Gastroesophageal sphincter (tissue), 4 donors: ENCODE measurements at regions not wholly inside any gene's neighbourhood (a gene's known extent, or its start where the extent isn't known, plus 50 kb on each side); places are given as distances from the start of the nearest gene placed in this dataset.
"Not testable (repeated sequence)": the region's sequence is repeated elsewhere in the genome, so short reads cannot be mapped to it uniquely, and the experiment has no call there.

ENCODE experiments used
- ATAC-seq: fragments of 150-250 bp; one replicate; pipeline ENCODE4 v1.9.1; 2016; ENCODE audit warnings: mild to moderate bottlenecking, moderate library complexity
- H3K27ac ChIP-seq, 4 donors: fragments of 200-600 bp; sonication (generic) in 3 of 4; 1 replicate in 3 of 4; 2 replicates in 1 of 4; pipeline ENCODE4 v1.5.1; 2016 to 2019
- H3K27me3 ChIP-seq: fragments of 200-600 bp; sonication (generic); one replicate; pipeline ENCODE4 v1.5.1; 2019
- H3K36me3 ChIP-seq, 2 donors: fragments of 200-600 bp; sonication (generic); one replicate each; pipeline ENCODE4 v1.5.1; 2019; ENCODE audit warnings: control low read depth in 1 of 2
- H3K4me1 ChIP-seq, 3 donors: fragments of 200-600 bp; sonication (generic); 1 replicate in 2 of 3; 2 replicates in 1 of 3; pipeline ENCODE4 v1.5.1; 2016 to 2019; ENCODE audit warnings: control low read depth in 2 of 3
- H3K4me3 ChIP-seq, 2 donors: fragments of 200-600 bp; sonication (generic); one replicate each; pipeline ENCODE4 v1.5.1; 2019; ENCODE audit warnings: mild to moderate bottlenecking in 1 of 2, moderate library complexity in 1 of 2
- H3K9me3 ChIP-seq, 3 donors: fragments of 200-600 bp; sonication (generic); one replicate each; pipeline ENCODE4 v1.5.1; 2017 to 2019; ENCODE audit warnings: control low read depth in 2 of 3
- CTCF ChIP-seq, 4 experiments: fragments of 200-600 bp in 2 of 4; fragments of 450-650 bp in 2 of 4; sonication (generic) in 1 of 4; IDR thresholded peaks; one replicate each; pipeline ENCODE4 v1.5.1; 2017 to 2019; ENCODE audit warnings: antibody characterized with exemption in 4 of 4, mild to moderate bottlenecking in 2 of 4, moderate library complexity in 2 of 4
- EP300 ChIP-seq: sonication (generic); formaldehyde crosslinking; IDR thresholded peaks from one replicate; pipeline ENCODE4 v1.6.1; 2017; ENCODE audit warnings: antibody characterized with exemption, mild to moderate bottlenecking
- POLR2A ChIP-seq, 2 donors: fragments of 450-650 bp; IDR thresholded peaks; one replicate each; pipeline ENCODE4 v1.6.1; 2017; ENCODE audit warnings: antibody characterized with exemption in 2 of 2, mild to moderate bottlenecking in 2 of 2, moderate library complexity in 1 of 2
- POLR2AphosphoS5 ChIP-seq: sonication (generic); formaldehyde crosslinking; IDR thresholded peaks from one replicate; pipeline ENCODE4 v1.6.1; 2017; ENCODE audit warnings: antibody characterized with exemption
- WGBS, 2 donors: methylation state at CpG; one replicate each; pipeline ENCODE4 v1.1.5; 2018; ENCODE audit warnings: low coverage in 1 of 2; 5-methylcytosine and 5-hydroxymethylcytosine counted together

- ATAC-seq, result no peak
- peak overlapping the region in 1 of 4 donors; percentile 53 for H3K27ac ChIP-seq
- WGBS, 2 donors, result 6% methylated on average over 1 of the region's 1 CpG
- peaks cover 0 to 4% of the 10 kb centered on the region in 2 donors for H3K36me3 ChIP-seq
- no peaks in the 10 kb centered on the region for H3K9me3 ChIP-seq
- peak overlapping the region; percentile 25 to 32 for H3K4me3 ChIP-seq
- TF ChIP-seq EP300, result no peak
- no peak for TF ChIP-seq CTCF (IDR thresholded peaks at IDR 0.05)
- TF ChIP-seq POLR2A (IDR thresholded peaks at IDR 0.05), result no peak
- no peak for TF ChIP-seq POLR2AphosphoS5
- no peaks in the 10 kb centered on the region for H3K27me3 ChIP-seq
- peaks cover 0 to 21% (median 4%) of the 10 kb centered on the region in 3 donors for H3K4me1 ChIP-seq
These were observed 83.3 kb downstream of the DISP1 start for GRCh38 chr1:222898191-222898527.

- TF ChIP-seq CTCF (IDR thresholded peaks at IDR 0.05) (no peak), POLR2A (IDR thresholded peaks at IDR 0.05) (no peak)
- H3K36me3 ChIP-seq, result peaks cover 0 to under 1% of the 10 kb centered on the region in 2 donors
- H3K27ac ChIP-seq, result no peak overlapping the region
- no peak overlapping the region for H3K4me3 ChIP-seq
- H3K4me1 ChIP-seq, result peaks cover 0 to 16% (median 4%) of the 10 kb centered on the region in 3 donors
- no peak for ATAC-seq
- 46 to 94% methylated on average over 3 to 4 of the region's 4 CpGs for WGBS, 2 donors
- no peaks in the 10 kb centered on the region for H3K9me3 ChIP-seq
- H3K27me3 ChIP-seq, result no peaks in the 10 kb centered on the region
These were observed 84.6 kb downstream of the DISP1 start for GRCh38 chr1:222899471-222899870.

- no peak overlapping the region for H3K27ac ChIP-seq
- no peaks in the 10 kb centered on the region for H3K9me3 ChIP-seq
- WGBS, 2 donors, result 87 to 100% methylated on average over 6 of the region's 6 CpGs
- no peak for TF ChIP-seq POLR2AphosphoS5
- no peak for TF ChIP-seq CTCF (IDR thresholded peaks at IDR 0.05)
- no peak for TF ChIP-seq EP300
- no peak for TF ChIP-seq POLR2A (IDR thresholded peaks at IDR 0.05)
- no peak for ATAC-seq
- H3K36me3 ChIP-seq, result no peaks in the 10 kb centered on the region
- H3K4me3 ChIP-seq, result no peak overlapping the region
- H3K4me1 ChIP-seq, result peaks cover 0 to 3% (median 0%) of the 10 kb centered on the region in 3 donors
- no peaks in the 10 kb centered on the region for H3K27me3 ChIP-seq
These were observed 89.6 kb downstream of the DISP1 start for GRCh38 chr1:222904451-222904850.

- H3K27me3 ChIP-seq, result no peaks in the 10 kb centered on the region
- TF ChIP-seq POLR2AphosphoS5 (no peak), POLR2A (IDR thresholded peaks at IDR 0.05) (no peak), EP300 (no peak), CTCF (IDR thresholded peaks at IDR 0.05) (no peak)
- H3K27ac ChIP-seq, result no peak overlapping the region
- peaks cover 0 to 9% (median 4%) of the 10 kb centered on the region in 3 donors for H3K4me1 ChIP-seq
- H3K9me3 ChIP-seq, result no peaks in the 10 kb centered on the region
- no peak for ATAC-seq
- WGBS, 2 donors, result 92 to 93% methylated on average over 3 of the region's 3 CpGs
- no peaks in the 10 kb centered on the region for H3K36me3 ChIP-seq
- no peak overlapping the region for H3K4me3 ChIP-seq
These were observed 90.3 kb downstream of the DISP1 start for GRCh38 chr1:222905151-222905550.

GRCh38 chr1:222906271-222906739 is 91.5 kb downstream of the DISP1 start:
- not testable (repeated sequence) for H3K9me3 ChIP-seq, ATAC-seq, H3K4me3 ChIP-seq, H3K36me3 ChIP-seq, H3K27ac ChIP-seq, H3K27me3 ChIP-seq
- peaks cover 0 to 13% (median 7%) of the 10 kb centered on the region in 3 donors for H3K4me1 ChIP-seq
- 88 to 97% methylated on average over 10 to 11 of the region's 11 CpGs for WGBS, 2 donors
